ENCODE measurements at regions not wholly inside any gene's neighbourhood (a gene's known extent, or its start where the extent isn't known, plus 50 kb on each side); places are given as distances from the start of the nearest gene placed in this dataset.
"Not testable (repeated sequence)": the region's sequence is repeated elsewhere in the genome, so short reads cannot be mapped to it uniquely, and the experiment has no call there.

DNA sequence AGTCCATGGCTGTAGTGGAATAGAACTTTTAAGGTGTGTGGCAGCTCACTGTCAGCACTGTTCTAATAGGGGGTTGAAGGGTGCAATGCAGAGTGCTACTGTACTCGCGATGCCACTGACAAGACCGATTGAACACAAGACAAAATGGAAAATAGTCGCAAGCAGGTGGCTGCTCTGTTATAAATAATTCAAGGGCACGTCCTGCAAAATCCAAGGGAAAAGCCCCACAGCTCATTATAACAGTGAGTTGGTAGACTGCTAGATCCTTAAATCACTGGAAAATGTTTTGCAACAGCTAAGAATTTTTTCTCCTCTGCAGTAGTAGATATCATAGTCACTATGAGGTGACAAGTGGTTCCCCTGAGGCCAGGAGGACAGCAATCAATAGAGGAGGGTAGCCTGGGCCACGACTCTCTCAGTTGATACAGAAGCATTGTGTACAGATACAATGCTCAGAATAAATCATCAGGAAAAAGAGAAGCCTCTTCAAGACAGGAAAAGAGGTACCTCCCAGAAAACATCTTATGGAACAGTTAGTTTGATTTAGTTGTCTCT lies 926.3 kb downstream of the TLE4 start:
- H3K4me1 Mint-ChIP-seq, result no peaks in the 10 kb centered on the region
- ATAC-seq (ENCODE audit: low read depth in 2 of 2), result no peak
- DNase-seq, result no peak
- no peaks in the 10 kb centered on the region for H3K27me3 Mint-ChIP-seq
- H3K36me3 Mint-ChIP-seq, result peaks cover 12 to 27% of the 10 kb centered on the region in 2 donors
- H3K4me3 Mint-ChIP-seq, result no peak overlapping the region
- no peak overlapping the region for H3K27ac Mint-ChIP-seq
- peaks cover 0 to 16% (median 7%) of the 10 kb centered on the region in 7 donors for H3K9me3 Mint-ChIP-seq

DNA sequence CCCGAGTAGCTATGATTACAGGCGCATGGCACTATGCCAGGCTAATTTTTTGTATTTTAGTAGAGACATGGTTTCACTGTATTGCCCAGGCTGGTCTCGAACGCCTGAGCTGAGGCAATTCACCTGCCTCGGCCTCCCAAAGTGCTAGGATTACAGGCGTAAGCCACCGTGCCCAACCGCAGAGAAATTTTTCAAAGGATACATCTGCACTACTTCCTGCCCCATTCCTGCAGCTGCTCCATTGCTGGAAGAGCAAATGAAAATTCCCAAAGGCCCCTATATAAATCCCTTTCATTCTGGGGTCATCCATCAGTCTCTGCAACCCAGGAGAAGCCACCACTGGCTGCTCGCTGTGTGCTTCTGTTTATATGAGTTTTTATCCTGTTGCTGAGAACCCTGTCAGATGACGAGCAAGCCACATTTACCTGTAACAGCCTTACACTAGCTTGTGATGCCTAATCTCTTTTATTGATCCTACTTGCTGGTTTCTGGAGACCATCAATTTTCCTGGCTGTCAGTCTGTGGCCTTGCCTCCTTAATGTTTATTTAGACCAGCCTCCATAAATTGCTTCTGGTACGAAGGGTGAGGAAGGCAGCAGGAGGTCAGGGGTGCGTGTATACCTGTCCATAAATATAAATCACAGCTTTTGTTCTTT lies 925.3 kb downstream of the TLE4 start:
- ATAC-seq (ENCODE audit: low read depth in 2 of 2), result no peak
- Mint-ChIP-seq H3K36me3 (peaks cover 12 to 27% of the 10 kb centered on the region in 2 donors), H3K4me1 (no peaks in the 10 kb centered on the region), H3K9me3 (peaks cover 0 to 16% (median 7%) of the 10 kb centered on the region in 7 donors), H3K27ac (peak overlapping the region in 1 of 6 donors; percentile 71), H3K27me3 (no peaks in the 10 kb centered on the region), H3K4me3 (no peak overlapping the region)
- no peak for DNase-seq

DNA sequence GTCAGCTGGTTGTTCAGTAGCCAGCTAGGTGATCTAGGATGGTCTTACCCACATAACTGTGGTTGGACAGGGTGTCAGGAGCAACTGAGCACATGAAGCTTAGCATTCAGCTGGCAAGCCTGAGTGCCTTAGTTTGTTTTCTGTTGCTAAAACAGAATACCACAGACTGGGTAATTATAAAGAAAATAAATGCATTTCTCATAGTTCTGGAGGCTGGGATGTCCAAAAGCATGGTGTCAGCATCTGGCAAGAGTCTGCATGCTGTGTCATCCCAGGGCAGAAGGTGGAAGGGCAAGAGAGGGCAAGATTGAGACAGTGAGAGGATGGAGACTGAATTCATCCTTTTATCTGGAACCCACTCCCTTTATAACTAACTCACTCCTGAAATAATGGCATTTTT lies 921.5 kb downstream of the TLE4 start:
- no peaks in the 10 kb centered on the region for H3K27me3 Mint-ChIP-seq
- no peak for ATAC-seq (ENCODE audit: low read depth in 2 of 2)
- no peaks in the 10 kb centered on the region for H3K4me1 Mint-ChIP-seq
- no peak overlapping the region for H3K27ac Mint-ChIP-seq
- peaks cover 12 to 26% of the 10 kb centered on the region in 2 donors for H3K36me3 Mint-ChIP-seq
- no peak for DNase-seq
- H3K4me3 Mint-ChIP-seq, result no peak overlapping the region
- peaks cover 0 to 16% (median 7%) of the 10 kb centered on the region in 7 donors for H3K9me3 Mint-ChIP-seq

DNA sequence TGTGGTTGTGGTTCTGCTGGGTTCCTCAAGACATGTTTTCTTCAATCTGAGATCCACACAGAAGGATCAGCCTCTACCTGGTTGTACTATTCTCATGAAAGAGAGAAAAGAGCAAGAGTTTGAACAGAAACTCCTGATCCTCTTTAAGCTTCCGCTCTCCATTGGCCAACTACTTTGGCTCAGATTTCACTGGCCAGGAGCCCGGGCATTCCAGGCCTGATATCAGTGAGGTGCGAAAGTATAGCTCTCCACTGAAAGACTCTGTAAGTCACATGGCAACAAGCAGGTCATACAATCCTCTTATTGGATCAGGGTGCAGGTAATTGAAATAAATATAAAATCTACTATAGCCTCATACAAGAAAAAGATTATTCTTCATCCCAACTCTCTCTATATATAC lies 920.5 kb downstream of the TLE4 start:
- DNase-seq, result no peak
- no peak for ATAC-seq (ENCODE audit: low read depth in 2 of 2)
- Mint-ChIP-seq H3K4me1 (no peaks in the 10 kb centered on the region), H3K36me3 (peaks cover 12 to 16% of the 10 kb centered on the region in 2 donors), H3K27me3 (no peaks in the 10 kb centered on the region), H3K27ac (no peak overlapping the region), H3K9me3 (peaks cover 0 to 16% (median 7%) of the 10 kb centered on the region in 7 donors), H3K4me3 (no peak overlapping the region)

DNA sequence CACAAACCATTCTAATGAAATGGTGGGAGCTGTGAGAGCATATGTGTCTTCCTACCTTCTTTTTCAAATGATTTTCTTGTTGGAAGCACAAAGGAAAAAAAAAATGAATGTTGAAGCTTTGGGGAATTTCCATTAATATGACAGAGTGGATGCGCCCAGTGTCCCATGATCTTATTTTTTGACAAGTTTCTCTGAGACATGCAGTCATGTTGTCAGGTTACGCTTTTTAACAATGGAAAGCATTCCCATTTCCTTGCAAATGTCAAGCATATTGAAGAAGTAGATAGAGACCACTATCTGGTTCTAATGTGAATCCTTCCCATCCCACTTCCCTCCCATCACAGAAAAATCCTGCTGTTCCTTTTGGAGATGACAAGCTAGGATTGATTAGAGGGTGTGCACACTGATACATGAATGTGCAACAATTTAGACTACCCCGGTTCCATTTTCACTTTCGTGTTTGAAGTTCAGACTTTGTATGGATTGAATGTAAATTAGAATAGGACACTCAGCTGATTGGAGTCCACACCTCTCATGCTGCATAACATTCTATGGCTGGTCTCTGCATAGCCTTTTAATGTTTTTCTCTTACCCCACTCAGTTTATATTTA lies 919.4 kb downstream of the TLE4 start:
- peaks cover 12% of the 10 kb centered on the region in 2 donors for H3K36me3 Mint-ChIP-seq
- H3K27me3 Mint-ChIP-seq, result no peaks in the 10 kb centered on the region
- H3K27ac Mint-ChIP-seq, result no peak overlapping the region
- H3K4me3 Mint-ChIP-seq, result no peak overlapping the region
- DNase-seq, result no peak
- ATAC-seq (ENCODE audit: low read depth in 2 of 2), result no peak
- H3K9me3 Mint-ChIP-seq, result peaks cover 0 to 16% (median 7%) of the 10 kb centered on the region in 7 donors
- H3K4me1 Mint-ChIP-seq, result no peaks in the 10 kb centered on the region

DNA sequence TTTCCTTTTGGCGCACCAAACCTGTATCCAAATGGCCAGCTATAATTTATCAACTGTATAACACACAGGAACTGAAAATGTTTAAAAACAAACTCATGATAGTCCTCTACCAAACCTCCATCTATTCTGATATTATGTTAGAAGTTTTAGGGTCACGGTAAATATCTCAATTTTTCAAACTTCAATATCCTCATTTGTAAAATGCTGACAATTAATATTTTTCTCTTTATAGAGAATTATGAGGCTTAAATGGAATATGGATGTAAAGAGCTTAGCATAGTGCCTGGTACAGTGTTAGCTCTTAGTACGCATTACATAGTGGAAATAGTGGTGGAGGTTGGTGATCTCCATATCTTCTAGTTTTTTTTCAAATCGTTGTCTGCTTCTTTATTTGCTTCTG lies 917.6 kb downstream of the TLE4 start:
- peaks cover 0 to 2% of the 10 kb centered on the region in 2 donors for H3K36me3 Mint-ChIP-seq
- H3K27me3 Mint-ChIP-seq, result no peaks in the 10 kb centered on the region
- no peak overlapping the region for H3K4me3 Mint-ChIP-seq
- no peak overlapping the region for H3K27ac Mint-ChIP-seq
- ATAC-seq (ENCODE audit: low read depth in 2 of 2) (no peak), DNase-seq (no peak)
- peaks cover 0 to 3% (median 0%) of the 10 kb centered on the region in 7 donors for H3K9me3 Mint-ChIP-seq
- H3K4me1 Mint-ChIP-seq, result no peaks in the 10 kb centered on the region

DNA sequence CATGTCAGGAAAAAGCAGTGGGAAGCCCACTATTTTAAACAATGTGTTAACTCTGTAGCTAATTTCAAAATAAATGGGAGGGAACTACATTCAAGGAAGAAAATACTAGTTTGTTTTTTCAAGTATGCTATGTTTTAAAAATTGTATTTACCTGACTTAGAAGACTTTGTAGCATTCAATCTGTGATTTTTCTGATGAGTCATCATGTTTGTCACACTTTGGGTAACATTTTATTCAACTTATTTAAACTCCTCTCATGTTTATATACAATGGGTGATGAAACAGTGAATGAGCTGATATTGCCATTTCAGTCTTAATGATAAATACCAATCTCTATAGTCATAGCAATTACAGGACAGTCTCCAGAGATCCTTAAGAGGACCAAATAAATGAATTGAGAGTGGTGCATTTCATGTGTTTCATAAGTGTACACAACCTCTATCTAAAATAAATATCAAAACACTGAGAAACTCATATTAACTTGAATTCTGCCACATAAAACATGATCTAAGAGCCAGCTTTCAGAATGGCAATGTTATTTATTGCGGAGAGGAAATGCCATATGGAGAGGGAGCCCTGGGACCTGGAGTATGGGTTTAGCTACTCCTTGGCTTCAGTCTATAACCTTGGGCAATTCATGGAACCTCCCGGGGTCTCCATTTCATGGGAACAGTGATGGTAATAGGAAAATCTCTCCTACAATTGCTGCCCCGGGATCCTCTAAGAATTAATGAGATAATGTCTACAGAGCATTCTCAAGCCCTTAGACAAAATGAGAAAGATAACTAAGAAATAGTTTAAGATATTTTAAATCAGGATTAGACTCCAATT lies 913.9 kb downstream of the TLE4 start:
- Mint-ChIP-seq H3K4me1 (no peaks in the 10 kb centered on the region), H3K27ac (peak overlapping the region in 1 of 6 donors; percentile 62), H3K36me3 (peaks cover 10 to 20% of the 10 kb centered on the region in 2 donors), H3K27me3 (no peaks in the 10 kb centered on the region), H3K9me3 (peaks cover 9 to 31% (median 22%) of the 10 kb centered on the region in 7 donors), H3K4me3 (no peak overlapping the region)
- ATAC-seq (ENCODE audit: low read depth in 2 of 2), result no peak
- no peak for DNase-seq

DNA sequence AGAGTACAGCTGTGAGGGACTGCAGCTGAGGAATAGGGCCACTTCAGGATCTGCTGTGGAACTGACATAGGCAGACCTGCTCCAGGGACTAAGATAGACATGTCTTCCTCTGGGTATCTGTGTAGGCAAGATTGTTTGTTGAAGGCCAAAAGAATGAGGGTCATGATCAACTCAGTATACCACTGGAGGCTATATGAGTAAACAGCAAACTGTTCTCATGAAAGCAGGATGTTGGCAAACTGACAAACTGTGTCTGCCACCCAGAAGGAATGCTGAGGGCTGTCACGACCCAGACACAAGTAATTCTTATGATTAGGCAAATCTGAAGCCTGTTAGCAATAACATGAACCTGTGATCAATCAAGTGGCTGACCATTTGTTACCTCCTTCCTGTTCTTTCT lies 910.5 kb downstream of the TLE4 start:
- peaks cover 14 to 25% of the 10 kb centered on the region in 2 donors for H3K36me3 Mint-ChIP-seq
- not testable (repeated sequence) for H3K27ac Mint-ChIP-seq; H3K4me3 Mint-ChIP-seq; H3K4me1 Mint-ChIP-seq; DNase-seq; H3K27me3 Mint-ChIP-seq; ATAC-seq (ENCODE audit: low read depth in 2 of 2)
- H3K9me3 Mint-ChIP-seq, result peaks cover 9 to 38% (median 26%) of the 10 kb centered on the region in 7 donors

DNA sequence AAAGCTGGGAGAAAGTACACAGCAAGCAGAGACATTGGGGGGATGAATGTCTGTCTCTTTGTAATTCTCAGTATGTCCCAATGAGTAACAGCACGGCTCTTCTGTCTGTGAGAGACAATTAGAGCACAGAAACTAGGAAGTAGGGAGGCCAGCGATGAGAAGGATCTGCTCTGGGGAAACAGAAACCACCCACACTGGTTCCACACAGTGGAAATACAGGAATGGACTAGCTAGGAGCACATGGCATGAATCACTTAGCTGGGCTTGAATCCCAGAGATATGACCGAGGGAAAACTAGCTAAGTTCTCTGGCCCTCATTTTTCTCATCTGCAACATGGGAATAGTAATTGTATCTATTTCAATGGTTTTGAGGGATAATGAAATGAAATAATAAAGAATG lies 895.9 kb downstream of the TLE4 start:
- H3K36me3 Mint-ChIP-seq, result peaks cover 10 to 17% of the 10 kb centered on the region in 2 donors
- ATAC-seq (ENCODE audit: low read depth in 2 of 2), result no peak
- no peak for DNase-seq
- H3K27me3 Mint-ChIP-seq, result peaks cover 0 to 5% (median 0%) of the 10 kb centered on the region in 3 donors
- peaks cover 0 to 18% (median 3%) of the 10 kb centered on the region in 7 donors for H3K9me3 Mint-ChIP-seq
- H3K4me3 Mint-ChIP-seq, result no peak overlapping the region
- H3K27ac Mint-ChIP-seq, result no peak overlapping the region
- peaks cover 0 to 4% (median 0%) of the 10 kb centered on the region in 3 donors for H3K4me1 Mint-ChIP-seq

DNA sequence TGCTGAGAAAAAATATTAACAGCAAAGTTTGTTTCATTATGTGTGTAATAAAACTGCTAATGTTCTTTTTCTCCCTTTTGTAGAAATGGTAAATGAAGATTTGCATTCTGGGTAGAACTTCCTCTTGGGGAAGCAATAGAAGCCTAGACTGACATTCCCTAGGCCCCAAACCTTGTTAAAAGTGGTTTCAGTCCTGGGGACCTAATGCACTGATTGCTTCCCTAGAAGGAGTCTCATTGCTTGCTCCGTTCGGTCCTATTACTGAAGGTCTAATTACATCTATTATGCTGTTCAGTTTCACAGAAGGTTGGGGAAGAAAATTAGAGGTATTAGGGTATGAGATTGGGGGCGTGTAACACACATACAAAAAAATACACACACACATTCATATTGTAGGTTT lies 893.8 kb downstream of the TLE4 start:
- ATAC-seq (ENCODE audit: low read depth in 2 of 2), result no peak
- H3K27me3 Mint-ChIP-seq, result peaks cover 0 to 5% (median 0%) of the 10 kb centered on the region in 3 donors
- peaks cover 17% of the 10 kb centered on the region in 2 donors for H3K36me3 Mint-ChIP-seq
- no peak for DNase-seq
- no peak overlapping the region for H3K27ac Mint-ChIP-seq
- H3K4me3 Mint-ChIP-seq, result no peak overlapping the region
- H3K4me1 Mint-ChIP-seq, result no peaks in the 10 kb centered on the region
- peaks cover 0 to 23% (median 6%) of the 10 kb centered on the region in 7 donors for H3K9me3 Mint-ChIP-seq

DNA sequence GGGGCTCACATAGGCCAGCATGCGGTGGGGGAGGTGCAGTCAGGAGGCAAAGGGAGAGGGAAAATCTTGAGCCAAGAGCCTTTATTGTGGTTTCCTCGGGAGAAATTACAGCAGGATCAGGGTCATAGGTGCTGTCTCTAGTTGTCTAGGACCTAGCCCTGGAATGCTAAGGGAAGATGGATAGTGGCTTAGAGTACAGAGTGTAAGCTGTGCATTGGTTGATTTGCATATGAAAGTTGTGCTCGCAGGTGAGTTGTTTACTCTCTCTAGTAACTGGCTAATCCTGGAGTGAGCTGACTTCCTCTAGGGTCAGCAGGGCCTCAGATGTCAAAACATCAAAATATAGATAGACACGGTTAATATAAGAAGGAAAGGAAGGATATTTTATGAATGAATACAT lies 877.7 kb downstream of the TLE4 start:
- peaks cover 4 to 29% (median 17%) of the 10 kb centered on the region in 7 donors for H3K9me3 Mint-ChIP-seq
- H3K27ac Mint-ChIP-seq, result peak overlapping the region in 1 of 6 donors; percentile 86
- H3K27me3 Mint-ChIP-seq, result no peaks in the 10 kb centered on the region
- ATAC-seq (ENCODE audit: low read depth in 2 of 2) (no peak), DNase-seq (no peak)
- peaks cover 37 to 44% of the 10 kb centered on the region in 2 donors for H3K36me3 Mint-ChIP-seq
- H3K4me3 Mint-ChIP-seq, result no peak overlapping the region
- H3K4me1 Mint-ChIP-seq, result peaks cover 0 to 4% (median 2%) of the 10 kb centered on the region in 3 donors

DNA sequence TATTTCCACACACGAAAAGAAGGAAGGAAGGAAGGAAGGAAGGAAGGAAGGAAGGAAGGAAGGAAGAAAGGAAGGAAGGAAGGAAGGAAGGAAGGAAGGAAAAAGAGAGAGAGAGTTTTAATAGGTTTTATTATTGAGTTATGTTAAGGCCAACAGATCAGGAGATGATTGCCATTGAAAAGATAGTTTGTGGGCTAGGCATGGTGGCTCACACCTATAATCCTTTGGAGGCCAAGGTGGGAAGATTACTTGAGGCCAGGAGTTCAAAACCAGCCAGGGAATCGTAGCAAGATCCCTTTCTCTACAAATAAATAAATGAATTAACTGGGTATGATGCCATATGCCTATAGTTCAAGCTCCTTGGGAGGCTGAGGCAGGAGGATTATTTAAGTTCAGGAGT lies 877.2 kb downstream of the TLE4 start:
- no peak for ATAC-seq (ENCODE audit: low read depth in 2 of 2)
- Mint-ChIP-seq H3K4me3 (peak overlapping the region in 1 of 8 donors; percentile 25), H3K27me3 (no peaks in the 10 kb centered on the region), H3K36me3 (peaks cover 31 to 39% of the 10 kb centered on the region in 2 donors), H3K4me1 (peaks cover 0 to 4% (median 2%) of the 10 kb centered on the region in 3 donors), H3K27ac (peak overlapping the region in 1 of 6 donors; percentile 86), H3K9me3 (peaks cover 4 to 24% (median 16%) of the 10 kb centered on the region in 7 donors)
- DNase-seq, result no peak

DNA sequence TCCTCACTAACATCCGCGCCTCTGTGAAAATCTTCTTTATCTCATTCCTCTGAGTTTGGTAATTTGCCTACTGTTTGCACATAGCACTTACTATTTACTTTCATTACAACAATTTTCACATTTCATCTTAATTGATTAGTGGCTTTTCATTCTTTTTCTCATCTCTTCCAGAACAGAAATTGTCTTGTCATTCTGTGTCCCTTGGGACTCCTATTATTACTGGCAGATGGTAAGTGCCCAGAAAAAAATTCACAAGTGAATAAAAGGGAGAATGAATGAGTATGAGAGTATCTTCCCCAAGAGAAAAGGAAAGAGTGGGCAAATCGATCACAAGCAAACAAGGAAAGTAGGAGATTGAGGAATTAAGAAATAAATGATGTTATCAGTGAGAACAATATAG lies 876.1 kb downstream of the TLE4 start:
- H3K27me3 Mint-ChIP-seq, result no peaks in the 10 kb centered on the region
- H3K4me3 Mint-ChIP-seq, result no peak overlapping the region
- ATAC-seq (ENCODE audit: low read depth in 2 of 2) (no peak), DNase-seq (no peak)
- peaks cover 4 to 18% (median 10%) of the 10 kb centered on the region in 7 donors for H3K9me3 Mint-ChIP-seq
- no peak overlapping the region for H3K27ac Mint-ChIP-seq
- H3K36me3 Mint-ChIP-seq, result peaks cover 24 to 38% of the 10 kb centered on the region in 2 donors
- peaks cover 0 to 4% (median 2%) of the 10 kb centered on the region in 3 donors for H3K4me1 Mint-ChIP-seq

All from naive B cell (primary cell).